H1 (cell line): ENCODE measurements at regions not wholly inside any gene's neighbourhood (a gene's known extent, or its start where the extent isn't known, plus 50 kb on each side); places are given as distances from the start of the nearest gene placed in this dataset. TPM values are rescaled to one million over a fixed set of nuclear protein-coding genes. Genes with fewer than 3 reads are reported as not detected.

Experiments used
- microRNA-seq, 2 experiments: library from miRNA; unstranded; fragments of <30 nt; microRNA quantifications; one replicate each; pipeline versions ENCODE4 to v1.2.0, GENCODE V29; 2016 to 2020; ENCODE audit warnings: borderline microRNAs expressed in 2 of 2, borderline number of aligned reads in 2 of 2, borderline replicate concordance in 1 of 2
- small RNA-seq: library from polyadenylated mRNA; stranded (forward); fragments of <200 nt; extraction: miRNeasy Mini kit (QIAGEN cat#:217004); gene quantifications from one replicate; pipeline ENCODE3, GENCODE V24; 2013; ENCODE audit not compliant: insufficient read depth

Small RNA genes lying in the stretch of these regions (microRNA-seq; reads per million reads assigned to microRNA genes)
- gene MIR1587 (0 reads per million in 2 experiments), gene MIR3937 (1.6 to 5.5 reads per million in 2 experiments)

Small RNA genes lying in the stretch of these regions (small RNA-seq; reads per million reads assigned to genes)
- not detected for gene MIR1587
- 9.9 reads per million, percentile 82 among the genes with 10 or more reads in this experiment for gene MIR3937
- not detected for gene RN7SL732P
- gene RNU6-591P: not detected
